HEK293 (cell line): ENCODE measurements at regions not wholly inside any gene's neighbourhood (a gene's known extent, or its start where the extent isn't known, plus 50 kb on each side); places are given as distances from the start of the nearest gene placed in this dataset.

ENCODE experiments used
- CTCF ChIA-PET: fragments of 350-600 bp; formaldehyde crosslinking; extraction: SDS; loops from one replicate; lab custom pipeline; 2021; ENCODE audit warnings: antibody characterized with exemption; lab: Yijun Ruan, JAX
- POLR2A ChIA-PET: fragments of 300-600 bp; formaldehyde crosslinking; extraction: SDS; loops from one replicate; lab custom pipeline; 2020; ENCODE audit warnings: antibody characterized with exemption, inconsistent platforms; lab: Yijun Ruan, JAX
- H3K27ac ChIP-seq: fragments of 200-500 bp; sonication (Bioruptor generic); 2 replicates; pipeline ENCODE4 v1.5.1; 2014; ENCODE audit warnings: low read depth, low read length, control low read depth, inconsistent platforms; ENCODE audit errors: extremely low read depth
- H3K36me3 ChIP-seq, 2 experiments: fragments of 200-500 bp in 1 of 2; sonication (Bioruptor generic) in 1 of 2; 1 replicate in 1 of 2; 2 replicates in 1 of 2; pipeline ENCODE4 v1.5.1; 2014 to 2017; ENCODE audit warnings: inconsistent platforms in 2 of 2, low read length in 2 of 2; ENCODE audit not compliant: control insufficient read depth in 2 of 2, insufficient read depth in 1 of 2
- H3K4me1 ChIP-seq: fragments of 200-500 bp; sonication (Bioruptor generic); 2 replicates; pipeline ENCODE4 v1.5.1; 2014; ENCODE audit warnings: mild to moderate bottlenecking, low read length, inconsistent platforms; ENCODE audit not compliant: control insufficient read depth, insufficient read depth
- H3K4me3 ChIP-seq: 2 replicates; pipeline ENCODE4 v1.5.1; 2011; ENCODE audit warnings: low read depth, mild to moderate bottlenecking, control low read depth, low read length, moderate library complexity
- H3K9me3 ChIP-seq: fragments of 200-500 bp; sonication (Bioruptor generic); 2 replicates; pipeline ENCODE4 v1.5.1; 2014; ENCODE audit warnings: low read depth, low read length, inconsistent platforms; ENCODE audit not compliant: control insufficient read depth, insufficient read depth
- EGR2 ChIP-seq: fragments of 450-650 bp; formaldehyde crosslinking; IDR thresholded peaks from 2 replicates; pipeline ENCODE4 v1.5.1; 2016; ENCODE audit warnings: low read depth, missing biosample characterization, missing genetic modification characterization
- KLF16 ChIP-seq: fragments of 450-650 bp; formaldehyde crosslinking; IDR thresholded peaks from 2 replicates; pipeline ENCODE4 v1.5.1; 2017; ENCODE audit warnings: missing biosample characterization, missing genetic modification characterization
- REPIN1 ChIP-seq: fragments of 450-650 bp; formaldehyde crosslinking; IDR thresholded peaks from 2 replicates; pipeline ENCODE4 v1.5.1; 2017; ENCODE audit warnings: missing biosample characterization, missing genetic modification characterization, low read depth
- ZBTB10 ChIP-seq: fragments of 450-650 bp; formaldehyde crosslinking; IDR thresholded peaks from 2 replicates; pipeline ENCODE4 v1.5.1; 2016; ENCODE audit warnings: missing biosample characterization, missing genetic modification characterization
- ZBTB49 ChIP-seq: fragments of 450-650 bp; formaldehyde crosslinking; IDR thresholded peaks from 2 replicates; pipeline ENCODE4 v1.5.1; 2016; ENCODE audit warnings: missing biosample characterization, missing genetic modification characterization, low read depth
- ZNF155 ChIP-seq: fragments of 450-650 bp; formaldehyde crosslinking; IDR thresholded peaks from 2 replicates; pipeline ENCODE4 v1.5.1; 2016; ENCODE audit warnings: missing biosample characterization, missing genetic modification characterization
- ZNF157 ChIP-seq: fragments of 450-650 bp; formaldehyde crosslinking; IDR thresholded peaks from 2 replicates; pipeline ENCODE4 v1.5.1; 2016; ENCODE audit warnings: missing biosample characterization, missing genetic modification characterization
- ZNF18 ChIP-seq: fragments of 450-650 bp; formaldehyde crosslinking; IDR thresholded peaks from 2 replicates; pipeline ENCODE4 v1.5.1; 2016; ENCODE audit warnings: missing biosample characterization, missing genetic modification characterization
- ZNF324 ChIP-seq: fragments of 450-650 bp; formaldehyde crosslinking; IDR thresholded peaks from 2 replicates; pipeline ENCODE4 v1.5.1; 2016; ENCODE audit warnings: missing biosample characterization, missing genetic modification characterization
- ZNF362 ChIP-seq: fragments of 450-650 bp; formaldehyde crosslinking; IDR thresholded peaks from 2 replicates; pipeline ENCODE4 v1.5.1; 2016; ENCODE audit warnings: missing biosample characterization, missing genetic modification characterization
- ZNF423 ChIP-seq: fragments of 450-650 bp; formaldehyde crosslinking; IDR thresholded peaks from 2 replicates; pipeline ENCODE4 v1.5.1; 2016; ENCODE audit warnings: missing biosample characterization, missing genetic modification characterization
- ZNF433 ChIP-seq: fragments of 450-650 bp; formaldehyde crosslinking; IDR thresholded peaks from 2 replicates; pipeline ENCODE4 v1.5.1; 2016; ENCODE audit warnings: missing biosample characterization, missing genetic modification characterization, low read depth
- ZNF529 ChIP-seq: fragments of 450-650 bp; formaldehyde crosslinking; IDR thresholded peaks from 2 replicates; pipeline ENCODE4 v1.5.1; 2017; ENCODE audit warnings: missing genetic modification characterization, missing biosample characterization; ENCODE audit not compliant: insufficient replicate concordance
- ZNF561 ChIP-seq: fragments of 450-650 bp; IDR thresholded peaks from 2 replicates; pipeline ENCODE4 v1.5.1; 2018; ENCODE audit warnings: missing biosample characterization, missing genetic modification characterization, borderline replicate concordance
- ZNF571 ChIP-seq: fragments of 450-650 bp; formaldehyde crosslinking; IDR thresholded peaks from 2 replicates; pipeline ENCODE4 v1.5.0; 2017; ENCODE audit warnings: missing biosample characterization, missing genetic modification characterization
- ZNF624 ChIP-seq: fragments of 450-650 bp; formaldehyde crosslinking; IDR thresholded peaks from 2 replicates; pipeline ENCODE4 v1.5.1; 2017; ENCODE audit warnings: missing biosample characterization, missing genetic modification characterization
- ZNF629 ChIP-seq: fragments of 450-650 bp; formaldehyde crosslinking; IDR thresholded peaks from 2 replicates; pipeline ENCODE4 v1.5.1; 2017; ENCODE audit warnings: missing biosample characterization, missing genetic modification characterization
- ZNF660 ChIP-seq: fragments of 450-650 bp; IDR thresholded peaks from 2 replicates; pipeline ENCODE4 v1.5.1; 2018; ENCODE audit warnings: missing biosample characterization, mild to moderate bottlenecking, missing genetic modification characterization
- ZNF701 ChIP-seq: fragments of 450-650 bp; formaldehyde crosslinking; IDR thresholded peaks from 2 replicates; pipeline ENCODE4 v1.5.1; 2016; ENCODE audit warnings: missing biosample characterization, missing genetic modification characterization
- ZNF76 ChIP-seq: fragments of 450-650 bp; formaldehyde crosslinking; IDR thresholded peaks from 2 replicates; pipeline ENCODE4; 2016; ENCODE audit warnings: low read depth, missing biosample characterization, missing genetic modification characterization, borderline replicate concordance
- ZNF843 ChIP-seq: fragments of 450-650 bp; formaldehyde crosslinking; IDR thresholded peaks from 2 replicates; pipeline ENCODE4 v1.5.1; 2016; ENCODE audit warnings: missing biosample characterization, missing genetic modification characterization
- ZSCAN30 ChIP-seq: fragments of 450-650 bp; IDR thresholded peaks from 2 replicates; pipeline ENCODE4 v1.5.1; 2018; ENCODE audit warnings: missing biosample characterization, mild to moderate bottlenecking, missing genetic modification characterization, moderate library complexity
- ZSCAN5A ChIP-seq: fragments of 450-650 bp; formaldehyde crosslinking; IDR thresholded peaks from 2 replicates; pipeline ENCODE4 v1.5.1; 2016; ENCODE audit warnings: missing biosample characterization, missing genetic modification characterization

GRCh38 chrX:8971116-8971515, 62.8 kb downstream of the FAM9B start:
- CTCF ChIA-PET = no interaction called here
- Histone ChIP-seq H3K9me3 (no peaks in the 10 kb centered on the region), H3K36me3 (no peaks in the 10 kb centered on the region), H3K27ac (no peak overlapping the region), H3K4me3 (no peak overlapping the region), H3K4me1 (no peaks in the 10 kb centered on the region)
- POLR2A ChIA-PET = no interaction called here
- TF ChIP-seq ZNF529 (tag by site-specific recombination) (no peak), EGR2 (tag by site-specific recombination) (no peak), ZNF155 (tag by site-specific recombination) (no peak), ZNF843 (no peak)
- TF ChIP-seq, all 188 proteins: peak for 0

GRCh38 chrX:8969378-8969777, 64.5 kb downstream of the FAM9B start:
- CTCF ChIA-PET = interaction anchor here (0.6 to 1.1 kb wide), 3 partner anchors 359 to 1019 kb away, joined by 4 to 6 read pairs (median 6); no protein-coding TSS in a partner anchor
- Histone ChIP-seq H3K36me3 (no peaks in the 10 kb centered on the region), H3K9me3 (no peaks in the 10 kb centered on the region), H3K27ac (no peak overlapping the region), H3K4me3 (no peak overlapping the region), H3K4me1 (no peaks in the 10 kb centered on the region)
- POLR2A ChIA-PET = no interaction called here
- TF ChIP-seq ZBTB10 (tag by site-specific recombination) = no peak
- no peak for TF ChIP-seq ZNF561 (tag by site-specific recombination)
- no peak for TF ChIP-seq ZNF571 (tag by site-specific recombination)
- no peak for TF ChIP-seq ZNF701 (tag by site-specific recombination)
- no peak for TF ChIP-seq ZSCAN30 (tag by site-specific recombination)
- no peak for TF ChIP-seq ZNF660 (tag by site-specific recombination)
- no peak for TF ChIP-seq ZNF18
- no peak for TF ChIP-seq ZNF629 (tag by site-specific recombination)
- no peak for TF ChIP-seq ZNF433 (tag by site-specific recombination)
- no peak for TF ChIP-seq ZNF423 (tag by site-specific recombination)
- TF ChIP-seq REPIN1 (tag by site-specific recombination) = no peak

GRCh38 chrX:8967461-8967860, 66.5 kb downstream of the FAM9B start:
- CTCF ChIA-PET = no interaction called here
- POLR2A ChIA-PET = no interaction called here
- no peaks in the 10 kb centered on the region for H3K9me3 ChIP-seq
- TF ChIP-seq ZSCAN5A (no peak), ZNF624 (tag by site-specific recombination) (no peak), ZNF362 (no peak), ZNF324 (tag by site-specific recombination) (no peak), ZNF157 (tag by site-specific recombination) (no peak), KLF16 (tag by site-specific recombination) (no peak), ZBTB49 (tag by site-specific recombination) (no peak), ZNF76 (tag by site-specific recombination) (no peak)

More at GRCh38 chrX:8967461-8967860, 66.5 kb downstream of the FAM9B start:
- H3K4me3 ChIP-seq = no peak overlapping the region
- no peak overlapping the region for H3K27ac ChIP-seq
- H3K36me3 ChIP-seq = no peaks in the 10 kb centered on the region
- no peaks in the 10 kb centered on the region for H3K4me1 ChIP-seq
